Pons (tissue), 1 donor: ENCODE measurements at regions not wholly inside any gene's neighbourhood (a gene's known extent, or its start where the extent isn't known, plus 50 kb on each side); places are given as distances from the start of the nearest gene placed in this dataset.
A peak's percentile ranks its signal among the peaks of the same experiment; 100 is the strongest.
"Not testable (repeated sequence)": the region's sequence is repeated elsewhere in the genome, so short reads cannot be mapped to it uniquely, and the experiment has no call there.

Source experiments
- DNase-seq: peaks from one replicate; pipeline ENCODE4 v3.0.0-alpha.2; 2016; ENCODE audit warnings: low spot score

DNA sequence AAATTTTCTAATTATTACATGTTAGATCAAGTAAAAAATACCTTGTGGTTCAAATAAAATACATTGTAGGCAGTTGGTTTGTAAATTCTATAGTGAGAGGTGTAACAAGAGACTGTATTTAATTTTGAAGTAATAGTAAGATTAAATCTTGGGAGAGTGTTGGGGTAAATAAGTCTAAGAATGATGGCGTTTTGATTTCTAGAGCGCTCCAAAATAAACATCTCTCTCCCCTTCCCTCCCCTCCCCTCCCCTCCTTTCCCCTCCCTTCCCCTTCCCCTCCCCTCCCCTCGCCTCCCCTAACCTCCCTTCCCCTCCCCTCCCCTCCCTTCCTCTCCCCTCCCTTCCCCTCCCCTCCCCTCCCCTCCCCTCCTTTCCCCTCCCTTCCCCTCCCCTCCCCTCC lies 200.6 kb upstream of the EEF2KMT start:
- DNase-seq = no peak

- no peak for DNase-seq
Measured at GRCh38 chr16:5296176-5296575, 198.6 kb upstream of the EEF2KMT start.

- DNase-seq = not testable (repeated sequence)
Measured at GRCh38 chr16:5295304-5295703, 197.7 kb upstream of the EEF2KMT start.

- not testable (repeated sequence) for DNase-seq
Measured at GRCh38 chr16:5282152-5282551, 184.6 kb upstream of the EEF2KMT start.

- DNase-seq = no peak
Measured at GRCh38 chr16:5257462-5257861, 159.9 kb upstream of the EEF2KMT start.

DNA sequence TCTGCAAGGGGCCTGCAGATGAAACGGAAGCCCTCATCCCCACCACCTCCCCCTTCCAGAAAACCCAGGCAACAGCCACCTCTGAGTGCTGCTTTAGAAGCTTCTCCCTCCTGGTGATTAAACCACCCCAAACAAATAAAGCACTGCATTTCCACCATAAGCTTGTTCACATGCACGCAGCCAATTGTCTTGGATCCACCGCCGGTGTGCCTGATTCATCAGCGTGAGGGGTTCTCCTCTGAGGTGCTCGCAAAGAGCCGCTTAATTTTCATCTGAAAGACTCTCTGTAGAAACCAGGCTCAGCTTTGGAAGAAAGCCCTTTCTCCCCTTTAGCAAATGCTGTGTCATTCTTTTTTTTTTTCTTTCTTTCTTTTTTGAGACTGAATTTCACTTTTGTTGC lies 155.2 kb upstream of the EEF2KMT start:
- DNase-seq = no peak

DNA sequence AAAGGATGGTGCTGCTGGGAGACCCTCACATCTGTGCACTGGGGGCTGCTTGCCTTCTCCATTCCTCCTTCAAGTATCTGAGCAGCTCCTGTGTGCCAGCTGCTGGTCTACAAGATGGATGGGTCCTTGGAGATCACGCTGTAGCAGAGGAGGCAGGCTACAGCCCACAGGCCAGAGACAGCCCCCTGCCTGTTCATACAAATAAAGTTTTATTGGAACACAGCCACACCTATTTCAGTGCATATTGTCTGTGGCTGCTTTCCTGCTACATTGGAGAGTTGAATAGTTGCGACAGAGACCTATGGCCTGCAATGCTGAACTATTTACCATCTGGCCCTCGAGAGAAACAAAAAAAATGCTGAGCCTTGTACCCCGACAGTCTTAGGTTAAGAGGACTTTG lies 149.8 kb upstream of the EEF2KMT start:
- not testable (repeated sequence) for DNase-seq

DNA sequence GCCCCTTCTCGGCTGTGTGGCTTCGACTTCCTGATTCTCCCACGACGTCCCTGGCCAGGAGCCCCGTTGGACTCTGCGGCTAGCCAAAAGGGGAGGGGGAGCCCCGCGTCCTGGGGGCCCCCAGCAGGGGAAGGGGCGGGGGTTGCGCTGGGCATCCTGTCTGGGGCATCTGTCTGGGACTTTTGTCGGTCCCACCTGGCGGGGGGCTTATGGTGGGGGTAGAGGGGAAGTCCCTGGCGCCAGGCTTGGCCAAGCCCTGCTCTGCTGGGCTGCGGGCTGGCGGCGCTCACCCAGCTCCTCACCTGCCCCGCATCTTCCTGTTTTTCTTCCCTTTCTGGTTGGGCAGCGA lies 142.7 kb upstream of the EEF2KMT start:
- DNase-seq = not testable (repeated sequence)

- DNase-seq = not testable (repeated sequence)
Measured at GRCh38 chr16:5239472-5240277, 142.1 kb upstream of the EEF2KMT start.

- DNase-seq = no peak
Measured at GRCh38 chr16:5235119-5235518, 137.5 kb upstream of the EEF2KMT start.

GRCh38 chr16:5234295-5235050 lies 136.9 kb upstream of the EEF2KMT start:
- no peak for DNase-seq

GRCh38 chr16:5231246-5231759 lies 133.7 kb upstream of the EEF2KMT start:
- DNase-seq = no peak

GRCh38 chr16:5228369-5228768 lies 130.8 kb upstream of the EEF2KMT start:
- no peak for DNase-seq

GRCh38 chr16:5225931-5226655 lies 128.5 kb upstream of the EEF2KMT start:
- peak; percentile 68 for DNase-seq

DNA sequence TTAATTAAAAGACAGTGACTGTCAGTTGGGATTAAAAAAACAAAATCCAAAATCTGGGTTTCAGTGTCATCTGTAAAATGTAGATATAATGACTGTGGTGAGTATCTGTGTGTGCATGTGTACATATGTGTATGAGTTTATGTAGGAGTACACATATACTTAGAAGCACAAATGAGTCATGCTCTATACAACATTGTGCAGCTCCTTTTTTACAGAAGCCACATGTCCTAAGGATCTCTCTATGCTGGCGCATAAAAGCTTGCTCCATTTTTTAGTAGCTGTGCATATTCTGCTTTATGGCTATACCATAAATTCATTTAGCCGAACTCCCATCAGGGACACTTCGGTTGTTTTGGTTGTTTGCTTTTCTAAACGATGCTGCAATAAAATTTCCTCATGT lies 125.2 kb upstream of the EEF2KMT start:
- no peak for DNase-seq

DNA sequence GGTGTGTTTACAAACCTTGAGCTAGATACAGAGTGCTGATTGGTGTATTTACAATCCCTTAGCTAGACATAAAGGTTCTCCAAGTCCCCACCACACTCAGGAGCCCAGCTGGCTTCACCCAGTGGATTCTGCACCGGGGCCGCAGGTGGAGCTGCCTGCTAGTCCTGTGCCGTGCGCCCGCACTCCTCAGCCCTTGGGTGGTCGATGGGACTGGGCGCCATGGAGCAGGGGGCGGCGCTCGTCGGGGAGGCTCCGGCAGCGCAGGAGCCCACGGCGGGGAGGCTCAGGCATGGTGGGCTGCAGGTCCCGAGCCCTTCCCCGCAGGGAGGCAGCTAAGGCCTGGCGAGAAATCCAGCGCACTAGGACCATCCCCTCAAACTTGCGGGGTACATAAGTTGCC lies 124.2 kb upstream of the EEF2KMT start:
- DNase-seq = not testable (repeated sequence)

DNA sequence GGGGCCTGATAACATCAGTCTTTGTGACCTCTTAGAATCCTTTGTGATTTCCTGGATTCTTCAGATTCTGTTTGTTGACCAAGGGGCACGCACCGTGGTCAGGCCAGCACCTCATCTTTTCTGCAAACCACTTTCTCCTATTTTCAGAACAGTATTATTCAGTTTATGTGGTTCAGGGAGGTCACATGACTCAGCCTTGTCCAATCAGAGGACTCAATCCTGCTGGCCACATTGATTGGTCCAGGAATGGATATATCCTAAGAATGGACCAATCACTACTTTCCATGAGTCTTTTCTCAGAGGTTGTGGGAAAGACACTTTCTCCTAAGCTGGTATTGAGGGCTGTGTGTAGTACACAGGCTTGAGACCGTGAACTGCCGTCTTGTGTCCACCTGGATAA lies 123.1 kb upstream of the EEF2KMT start:
- no peak for DNase-seq

GRCh38 chr16:5216441-5217080 lies 119.0 kb upstream of the EEF2KMT start:
- DNase-seq = no peak

- peak; percentile 86 for DNase-seq
Measured at GRCh38 chr16:5215901-5216300, 118.3 kb upstream of the EEF2KMT start.

- DNase-seq = no peak
Measured at GRCh38 chr16:5214466-5214865, 116.9 kb upstream of the EEF2KMT start.

DNA sequence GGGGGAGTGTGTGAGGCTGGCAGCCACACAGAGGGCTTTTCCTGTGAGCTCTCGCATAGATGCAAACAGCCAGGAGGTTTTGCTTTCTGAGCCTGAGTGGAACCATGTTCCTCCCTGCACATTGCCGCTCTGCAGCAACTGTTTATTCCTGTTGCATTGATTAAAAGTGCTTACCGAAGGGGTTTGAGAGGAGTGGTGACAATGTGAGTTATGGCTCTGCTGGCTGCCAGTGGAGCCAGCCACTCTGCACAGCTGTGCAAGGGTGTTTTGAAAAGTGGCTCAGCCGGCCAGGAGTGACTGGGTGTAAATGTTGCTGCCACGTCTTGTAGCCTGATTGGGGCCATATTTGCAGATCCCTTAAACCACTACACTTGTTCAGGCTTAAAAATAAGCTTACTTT lies 114.9 kb upstream of the EEF2KMT start:
- DNase-seq = not testable (repeated sequence)

DNA sequence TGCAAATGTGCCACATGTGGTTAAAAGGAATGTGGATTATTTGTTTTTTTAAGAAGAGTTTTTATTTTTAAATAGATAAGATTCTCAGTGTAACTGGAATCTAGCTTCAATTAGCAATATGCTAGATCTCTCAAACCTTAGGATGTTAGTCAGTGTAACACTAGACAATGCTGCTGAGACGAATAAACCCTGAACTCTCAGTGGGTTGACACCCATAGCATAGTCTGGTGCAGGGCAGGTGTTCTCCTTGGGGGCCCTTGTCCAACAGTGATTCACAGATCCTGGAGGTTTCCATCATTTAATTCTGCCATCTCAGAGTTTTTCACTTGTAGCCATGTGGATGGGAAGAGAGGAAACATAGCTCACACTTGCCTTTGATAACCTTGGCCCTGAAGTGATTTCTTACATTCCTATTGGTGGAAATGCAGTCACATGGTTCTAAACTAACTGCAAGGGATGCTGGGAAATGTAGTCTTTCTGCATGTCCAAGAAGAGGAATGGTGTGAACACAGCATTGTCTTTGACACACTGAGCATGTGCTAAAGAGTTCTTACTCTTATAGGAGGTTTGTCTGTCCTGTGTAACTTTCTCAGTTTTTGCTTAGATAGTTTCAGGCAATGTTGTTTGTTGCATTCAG lies 110.4 kb upstream of the EEF2KMT start:
- peak; percentile 78 for DNase-seq
